Activated CD8-positive, alpha-beta memory T cell treated with anti-CD3 and anti-CD28 coated beads, Interleukin-2, amount 10 ng/mL, durations not matched to agents 7 days and 5 days (primary cell): ENCODE measurements at regions not wholly inside any gene's neighbourhood (a gene's known extent, or its start where the extent isn't known, plus 50 kb on each side); places are given as distances from the start of the nearest gene placed in this dataset.

Experiments used
- ATAC-seq: fragments of 150-1000 bp; cut with Tn5 transposase; one replicate; pipeline ENCODE4 v1.10.0; 2021; ENCODE audit warnings: moderate library complexity
- CTCF ChIA-PET: fragments of 350-600 bp; sonication (Branson Sonifier 250); formaldehyde crosslinking; loops from one replicate; lab custom pipeline; 2021; ENCODE audit warnings: antibody characterized with exemption; lab: Charles Lee
- DNase-seq: peaks from one replicate; pipeline ENCODE4 v3.0.0-alpha.2; 2020
- H3K27ac Mint-ChIP-seq: one replicate; pipeline ENCODE4 v1.8.0; 2021; ENCODE audit warnings: mild to moderate bottlenecking, mixed read lengths
- H3K27me3 Mint-ChIP-seq: one replicate; pipeline ENCODE4 v1.8.0; 2021; ENCODE audit warnings: mixed read lengths
- H3K36me3 Mint-ChIP-seq: one replicate; pipeline ENCODE4 v1.8.0; 2021; ENCODE audit warnings: mild to moderate bottlenecking, mixed read lengths
- H3K4me1 Mint-ChIP-seq: one replicate; pipeline ENCODE4 v1.8.0; 2021; ENCODE audit warnings: mixed read lengths
- H3K4me3 Mint-ChIP-seq: one replicate; pipeline ENCODE4 v1.8.0; 2021; ENCODE audit warnings: mild to moderate bottlenecking, moderate library complexity, mixed read lengths
- H3K9me3 Mint-ChIP-seq: one replicate; pipeline ENCODE4 v1.8.0; 2022; ENCODE audit warnings: low read depth, mixed read lengths

- Mint-ChIP-seq H3K27me3 (no peaks in the 10 kb centered on the region), H3K9me3 (peaks cover 12% of the 10 kb centered on the region)
- CTCF ChIA-PET, result no interaction called here
Observed at GRCh38 chr15:95168152-95168551, 936.8 kb downstream of the MCTP2 start.

GRCh38 chr15:95168951-95169431, 937.6 kb downstream of the MCTP2 start:
- H3K4me1 Mint-ChIP-seq, result no peaks in the 10 kb centered on the region
- H3K27ac Mint-ChIP-seq, result no peak overlapping the region
- no peaks in the 10 kb centered on the region for H3K27me3 Mint-ChIP-seq
- H3K9me3 Mint-ChIP-seq, result peaks cover 12% of the 10 kb centered on the region
- no peak for ATAC-seq
- H3K36me3 Mint-ChIP-seq, result no peaks in the 10 kb centered on the region
- no peak for DNase-seq
- H3K4me3 Mint-ChIP-seq, result no peak overlapping the region
- CTCF ChIA-PET, result interaction anchor here (0.8 kb wide), 1 partner anchor 12 kb away, joined by 3 read pairs; no protein-coding TSS in a partner anchor

More at GRCh38 chr15:95168152-95168551, 936.8 kb downstream of the MCTP2 start:
- Mint-ChIP-seq H3K36me3 (no peaks in the 10 kb centered on the region), H3K27ac (no peak overlapping the region), H3K4me1 (no peaks in the 10 kb centered on the region), H3K4me3 (no peak overlapping the region)
- ATAC-seq, result no peak
- DNase-seq, result no peak

- Mint-ChIP-seq H3K9me3 (peaks cover 12% of the 10 kb centered on the region), H3K36me3 (no peaks in the 10 kb centered on the region), H3K27ac (no peak overlapping the region), H3K4me1 (no peaks in the 10 kb centered on the region), H3K27me3 (no peaks in the 10 kb centered on the region), H3K4me3 (no peak overlapping the region)
- DNase-seq, result no peak
- no peak for ATAC-seq
- CTCF ChIA-PET, result interaction anchor here (0.8 kb wide), 1 partner anchor 11 kb away, joined by 3 read pairs; no protein-coding TSS in a partner anchor
Observed at GRCh38 chr15:95169541-95170459, 938.4 kb downstream of the MCTP2 start.

- no peak overlapping the region for H3K4me3 Mint-ChIP-seq
- no peak overlapping the region for H3K27ac Mint-ChIP-seq
- DNase-seq (no peak), ATAC-seq (no peak)
- H3K36me3 Mint-ChIP-seq, result no peaks in the 10 kb centered on the region
- CTCF ChIA-PET, result no interaction called here
- H3K9me3 Mint-ChIP-seq, result peaks cover 10% of the 10 kb centered on the region
- no peaks in the 10 kb centered on the region for H3K27me3 Mint-ChIP-seq
- H3K4me1 Mint-ChIP-seq, result no peaks in the 10 kb centered on the region
Observed at GRCh38 chr15:95170561-95171380, 939.4 kb downstream of the MCTP2 start.

GRCh38 chr15:95171564-95171963, 940.2 kb downstream of the MCTP2 start:
- ATAC-seq, result no peak
- CTCF ChIA-PET, result no interaction called here
- DNase-seq, result no peak
- Mint-ChIP-seq H3K4me1 (no peaks in the 10 kb centered on the region), H3K9me3 (peaks cover 10% of the 10 kb centered on the region), H3K27me3 (no peaks in the 10 kb centered on the region), H3K36me3 (no peaks in the 10 kb centered on the region), H3K4me3 (no peak overlapping the region), H3K27ac (no peak overlapping the region)

GRCh38 chr15:95174301-95175259, 943.2 kb downstream of the MCTP2 start:
- DNase-seq (no peak), ATAC-seq (no peak)
- H3K27ac Mint-ChIP-seq, result no peak overlapping the region
- no peaks in the 10 kb centered on the region for H3K36me3 Mint-ChIP-seq
- no peaks in the 10 kb centered on the region for H3K27me3 Mint-ChIP-seq
- H3K4me1 Mint-ChIP-seq, result no peaks in the 10 kb centered on the region
- no peak overlapping the region for H3K4me3 Mint-ChIP-seq
- CTCF ChIA-PET, result no interaction called here
- peaks cover 5% of the 10 kb centered on the region for H3K9me3 Mint-ChIP-seq

GRCh38 chr15:95175914-95176658, 944.7 kb downstream of the MCTP2 start:
- H3K27ac Mint-ChIP-seq, result no peak overlapping the region
- H3K4me3 Mint-ChIP-seq, result no peak overlapping the region
- H3K4me1 Mint-ChIP-seq, result no peaks in the 10 kb centered on the region
- DNase-seq (no peak), ATAC-seq (no peak)
- H3K36me3 Mint-ChIP-seq, result no peaks in the 10 kb centered on the region
- peaks cover 4% of the 10 kb centered on the region for H3K9me3 Mint-ChIP-seq
- no peaks in the 10 kb centered on the region for H3K27me3 Mint-ChIP-seq
- CTCF ChIA-PET, result no interaction called here

GRCh38 chr15:95176794-95177577, 945.6 kb downstream of the MCTP2 start:
- ATAC-seq, result no peak
- H3K36me3 Mint-ChIP-seq, result no peaks in the 10 kb centered on the region

GRCh38 chr15:95180530-95180929, 949.2 kb downstream of the MCTP2 start:
- no peaks in the 10 kb centered on the region for H3K9me3 Mint-ChIP-seq
- H3K4me3 Mint-ChIP-seq, result no peak overlapping the region
- H3K36me3 Mint-ChIP-seq, result no peaks in the 10 kb centered on the region
- no peak overlapping the region for H3K27ac Mint-ChIP-seq
- H3K27me3 Mint-ChIP-seq, result no peaks in the 10 kb centered on the region
- DNase-seq (no peak), ATAC-seq (no peak)
- CTCF ChIA-PET, result interaction anchor here (0.8 kb wide), 1 partner anchor 11 kb away, joined by 3 read pairs; no protein-coding TSS in a partner anchor
- no peaks in the 10 kb centered on the region for H3K4me1 Mint-ChIP-seq

More at GRCh38 chr15:95176794-95177577, 945.6 kb downstream of the MCTP2 start:
- Mint-ChIP-seq H3K27ac (no peak overlapping the region), H3K4me1 (no peaks in the 10 kb centered on the region), H3K27me3 (no peaks in the 10 kb centered on the region), H3K4me3 (no peak overlapping the region), H3K9me3 (no peaks in the 10 kb centered on the region)
- DNase-seq, result no peak
- CTCF ChIA-PET, result no interaction called here

GRCh38 chr15:95182091-95182490, 950.7 kb downstream of the MCTP2 start:
- Mint-ChIP-seq H3K27ac (no peak overlapping the region), H3K4me1 (no peaks in the 10 kb centered on the region), H3K27me3 (no peaks in the 10 kb centered on the region), H3K36me3 (no peaks in the 10 kb centered on the region), H3K9me3 (peaks cover 2% of the 10 kb centered on the region), H3K4me3 (no peak overlapping the region)
- CTCF ChIA-PET, result no interaction called here
- ATAC-seq (no peak), DNase-seq (no peak)

- CTCF ChIA-PET, result no interaction called here
- no peak for ATAC-seq
- H3K27me3 Mint-ChIP-seq, result no peaks in the 10 kb centered on the region
- H3K27ac Mint-ChIP-seq, result no peak overlapping the region
- DNase-seq, result no peak
- H3K4me3 Mint-ChIP-seq, result no peak overlapping the region
- H3K9me3 Mint-ChIP-seq, result no peaks in the 10 kb centered on the region
- H3K36me3 Mint-ChIP-seq, result no peaks in the 10 kb centered on the region
- H3K4me1 Mint-ChIP-seq, result no peaks in the 10 kb centered on the region
Observed at GRCh38 chr15:95192923-95193322, 961.6 kb downstream of the MCTP2 start.
